Mucosa of descending colon (tissue), 3 donors: ENCODE measurements at regions not wholly inside any gene's neighbourhood (a gene's known extent, or its start where the extent isn't known, plus 50 kb on each side); places are given as distances from the start of the nearest gene placed in this dataset.

ENCODE experiments used
- ATAC-seq: fragments of 200-7000 bp; cut with Tn5 transposase; one replicate; pipeline ENCODE4 v1.9.1; 2020; ENCODE audit warnings: mild to moderate bottlenecking, moderate library complexity
- DNase-seq, 3 donors: peaks; one replicate each; pipeline ENCODE4 v3.0.0-alpha.2; 2020
- H3K36me3 ChIP-seq: fragments of 200-600 bp; one replicate; pipeline ENCODE4 v1.8.0; 2021; ENCODE audit warnings: low read depth, mild to moderate bottlenecking
- H3K4me1 ChIP-seq: fragments of 200-600 bp; one replicate; pipeline ENCODE4 v1.8.0; 2021; ENCODE audit warnings: low read depth, mild to moderate bottlenecking
- H3K4me3 ChIP-seq: fragments of 200-600 bp; one replicate; pipeline ENCODE4 v1.8.0; 2021; ENCODE audit warnings: mild to moderate bottlenecking
- H3K9me3 ChIP-seq: fragments of 200-600 bp; one replicate; pipeline ENCODE4 v1.8.0; 2021; ENCODE audit warnings: mild to moderate bottlenecking
- CTCF ChIP-seq: fragments of 200-600 bp; IDR thresholded peaks from one replicate; pipeline ENCODE4 v1.8.0; 2022; ENCODE audit warnings: antibody characterized with exemption, mild to moderate bottlenecking
- intact Hi-C, 2 donors: fragments of 100-400 bp; cut with DNase I in 1 of 2; cut with micrococcal nuclease in 1 of 2; formaldehyde crosslinking; loops; one replicate each; pipeline versions ENCODE4 v1.11.0 to v1.11.1; 2022; cut with DNase I, micrococcal nuclease
- donor health status: DM: no; HTN: no; CAD: no; lungs with moderate emphysema.
- donor health status: DM: no; HTN: no; CAD: no.
- donor health status: DM: no; HTN: yes; CAD: no.

DNA sequence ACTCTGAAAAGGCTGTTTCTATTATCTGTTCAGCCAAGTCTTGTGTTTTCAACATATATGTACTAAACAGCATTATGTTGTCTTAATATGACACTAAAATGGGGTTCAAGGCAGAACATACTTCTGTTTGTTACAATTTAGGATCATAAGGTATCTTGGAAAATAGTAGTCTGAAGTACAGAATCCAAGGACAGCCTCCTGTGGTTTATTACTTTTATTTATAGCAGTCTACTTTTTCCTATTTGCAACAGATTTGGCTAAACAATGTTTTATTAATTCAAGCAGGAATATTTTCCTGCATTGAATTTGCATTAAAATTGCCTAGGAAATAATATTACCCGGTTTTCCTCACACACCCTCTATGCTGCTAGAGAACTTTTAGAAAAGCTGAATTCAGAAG lies 67.7 kb downstream of the PLEKHG1 start:
- Histone ChIP-seq H3K4me1 (peaks cover 7% of the 10 kb centered on the region), H3K9me3 (no peaks in the 10 kb centered on the region), H3K36me3 (no peaks in the 10 kb centered on the region), H3K4me3 (no peak overlapping the region)
- DNase-seq (no peak), ATAC-seq (no peak)
- no peak for TF ChIP-seq CTCF
- intact Hi-C loops, result no loop called here

GRCh38 chr6:150667977-150668716 lies 68.5 kb downstream of the PLEKHG1 start:
- no peaks in the 10 kb centered on the region for H3K9me3 ChIP-seq
- no peak overlapping the region for H3K4me3 ChIP-seq
- DNase-seq, result peak; percentile 81 to 93 (median 82)
- H3K4me1 ChIP-seq, result peaks cover 13% of the 10 kb centered on the region
- ATAC-seq, result peak; percentile 95
- no peak for TF ChIP-seq CTCF
- no peaks in the 10 kb centered on the region for H3K36me3 ChIP-seq
- intact Hi-C loops, result no loop called here

GRCh38 chr6:150668900-150669302 lies 69.2 kb downstream of the PLEKHG1 start:
- H3K9me3 ChIP-seq, result no peaks in the 10 kb centered on the region
- H3K4me1 ChIP-seq, result peaks cover 21% of the 10 kb centered on the region
- intact Hi-C loops, result no loop called here
- ATAC-seq (no peak), DNase-seq (no peak)
- no peak for TF ChIP-seq CTCF
- no peaks in the 10 kb centered on the region for H3K36me3 ChIP-seq
- no peak overlapping the region for H3K4me3 ChIP-seq

- intact Hi-C loops, result no loop called here
- no peaks in the 10 kb centered on the region for H3K9me3 ChIP-seq
- no peak for DNase-seq
- H3K4me1 ChIP-seq, result peaks cover 28% of the 10 kb centered on the region
- TF ChIP-seq CTCF, result no peak
- H3K36me3 ChIP-seq, result no peaks in the 10 kb centered on the region
- no peak for ATAC-seq
- H3K4me3 ChIP-seq, result no peak overlapping the region
Observed at GRCh38 chr6:150670311-150670710, 70.6 kb downstream of the PLEKHG1 start.

DNA sequence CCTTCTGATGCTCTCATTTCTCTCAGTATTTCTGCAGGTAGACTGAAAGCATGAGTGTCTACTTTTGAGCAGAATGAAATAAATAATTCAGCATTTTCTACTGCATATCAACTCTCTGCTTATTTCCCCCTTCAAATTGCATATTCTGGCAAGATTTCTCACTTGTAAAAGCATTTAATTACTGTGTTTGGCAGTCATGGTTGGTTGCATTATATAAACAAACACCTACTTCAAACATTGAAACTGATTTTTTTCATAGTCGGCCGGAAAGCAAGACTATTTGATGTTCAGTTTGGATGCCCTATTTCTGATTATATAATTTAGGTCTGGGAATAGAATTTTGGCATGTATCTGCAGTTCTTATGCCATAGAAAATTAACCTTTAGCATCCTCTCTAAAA lies 73.1 kb downstream of the PLEKHG1 start:
- ATAC-seq, result no peak
- intact Hi-C loops, result no loop called here
- Histone ChIP-seq H3K36me3 (no peaks in the 10 kb centered on the region), H3K4me1 (peaks cover 28% of the 10 kb centered on the region), H3K4me3 (no peak overlapping the region), H3K9me3 (no peaks in the 10 kb centered on the region)
- no peak for DNase-seq
- TF ChIP-seq CTCF, result no peak
